ENCODE measurements at regions not wholly inside any gene's neighbourhood (a gene's known extent, or its start where the extent isn't known, plus 50 kb on each side); places are given as distances from the start of the nearest gene placed in this dataset.

GRCh38 chr2:220885593-220885992 lies 686.5 kb downstream of the EPHA4 start:
- TF ChIP-seq POLR2A (IDR thresholded peaks at IDR 0.05) (no peak), CTCF (IDR thresholded peaks at IDR 0.05) (no peak), EP300 (IDR thresholded peaks at IDR 0.05) (no peak)
